ENCODE measurements at regions not wholly inside any gene's neighbourhood (a gene's known extent, or its start where the extent isn't known, plus 50 kb on each side); places are given as distances from the start of the nearest gene placed in this dataset.

DNA sequence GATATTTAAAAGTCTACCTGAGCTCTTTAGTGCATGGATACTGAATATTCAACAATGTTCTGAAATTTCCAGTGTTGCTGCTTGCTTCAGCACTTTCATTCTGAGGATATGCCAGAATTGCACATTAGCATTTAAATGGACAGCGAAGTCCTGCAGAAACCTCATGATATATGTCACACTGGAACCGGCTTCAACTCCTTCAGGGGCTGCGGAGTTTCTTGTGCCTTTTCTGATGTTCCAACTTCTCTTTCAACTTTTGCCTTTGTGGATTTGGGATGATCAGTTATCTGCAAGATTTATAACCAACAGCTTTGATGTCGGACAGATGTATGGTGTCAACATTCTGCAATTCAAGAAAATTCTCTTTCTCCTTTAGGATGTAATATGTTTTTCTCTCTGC, 142.5 kb upstream of the LMNTD1 start:
- TF ChIP-seq POLR2AphosphoS5 (IDR thresholded peaks at IDR 0.05; ENCODE audit: low read depth, low read length) (no peak), FOXP2 (optimal IDR thresholded peaks at IDR 0.05; ENCODE audit: borderline replicate concordance, extremely low read depth, extremely low read length, insufficient read depth) (no peak), TAF1 (IDR thresholded peaks at IDR 0.05; ENCODE audit: borderline replicate concordance, insufficient read depth, low read length) (no peak), SIN3A (IDR thresholded peaks at IDR 0.05; ENCODE audit: borderline replicate concordance, insufficient read depth, low read length) (no peak)
- TF ChIP-seq, protein P1, sequence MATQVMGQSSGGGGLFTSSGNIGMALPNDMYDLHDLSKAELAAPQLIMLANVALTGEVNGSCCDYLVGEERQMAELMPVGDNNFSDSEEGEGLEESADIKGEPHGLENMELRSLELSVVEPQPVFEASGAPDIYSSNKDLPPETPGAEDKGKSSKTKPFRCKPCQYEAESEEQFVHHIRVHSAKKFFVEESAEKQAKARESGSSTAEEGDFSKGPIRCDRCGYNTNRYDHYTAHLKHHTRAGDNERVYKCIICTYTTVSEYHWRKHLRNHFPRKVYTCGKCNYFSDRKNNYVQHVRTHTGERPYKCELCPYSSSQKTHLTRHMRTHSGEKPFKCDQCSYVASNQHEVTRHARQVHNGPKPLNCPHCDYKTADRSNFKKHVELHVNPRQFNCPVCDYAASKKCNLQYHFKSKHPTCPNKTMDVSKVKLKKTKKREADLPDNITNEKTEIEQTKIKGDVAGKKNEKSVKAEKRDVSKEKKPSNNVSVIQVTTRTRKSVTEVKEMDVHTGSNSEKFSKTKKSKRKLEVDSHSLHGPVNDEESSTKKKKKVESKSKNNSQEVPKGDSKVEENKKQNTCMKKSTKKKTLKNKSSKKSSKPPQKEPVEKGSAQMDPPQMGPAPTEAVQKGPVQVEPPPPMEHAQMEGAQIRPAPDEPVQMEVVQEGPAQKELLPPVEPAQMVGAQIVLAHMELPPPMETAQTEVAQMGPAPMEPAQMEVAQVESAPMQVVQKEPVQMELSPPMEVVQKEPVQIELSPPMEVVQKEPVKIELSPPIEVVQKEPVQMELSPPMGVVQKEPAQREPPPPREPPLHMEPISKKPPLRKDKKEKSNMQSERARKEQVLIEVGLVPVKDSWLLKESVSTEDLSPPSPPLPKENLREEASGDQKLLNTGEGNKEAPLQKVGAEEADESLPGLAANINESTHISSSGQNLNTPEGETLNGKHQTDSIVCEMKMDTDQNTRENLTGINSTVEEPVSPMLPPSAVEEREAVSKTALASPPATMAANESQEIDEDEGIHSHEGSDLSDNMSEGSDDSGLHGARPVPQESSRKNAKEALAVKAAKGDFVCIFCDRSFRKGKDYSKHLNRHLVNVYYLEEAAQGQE (IDR thresholded peaks at IDR 0.05; ENCODE audit: insufficient read depth in 1 of 2, low read depth in 2 of 2, low read length in 2 of 2), result no peak

DNA sequence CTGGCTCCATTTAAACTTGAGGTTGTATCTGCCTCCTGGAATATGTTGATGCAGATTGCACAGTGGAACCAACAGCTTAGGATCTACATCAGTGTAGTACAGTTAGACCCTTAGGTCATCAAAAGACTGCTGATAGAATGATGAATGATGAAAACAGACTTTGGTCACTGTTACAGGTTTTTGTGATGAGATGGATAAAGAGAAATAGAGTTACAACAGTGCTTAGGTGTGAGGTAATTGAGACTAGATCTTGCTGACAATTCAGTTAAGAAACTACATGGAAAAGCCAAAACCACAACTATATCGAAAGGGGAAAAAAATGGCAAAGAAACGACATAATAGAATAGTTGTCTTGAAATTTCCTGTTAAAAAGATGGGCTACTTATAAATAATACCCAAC, 145.7 kb upstream of the LMNTD1 start:
- TF ChIP-seq FOXP2 (optimal IDR thresholded peaks at IDR 0.05; ENCODE audit: borderline replicate concordance, extremely low read depth, extremely low read length, insufficient read depth) (no peak), POLR2AphosphoS5 (IDR thresholded peaks at IDR 0.05; ENCODE audit: low read depth, low read length) (no peak), TAF1 (IDR thresholded peaks at IDR 0.05; ENCODE audit: borderline replicate concordance, insufficient read depth, low read length) (no peak), SIN3A (IDR thresholded peaks at IDR 0.05; ENCODE audit: borderline replicate concordance, insufficient read depth, low read length) (no peak)
- TF ChIP-seq, protein P1 (IDR thresholded peaks at IDR 0.05; ENCODE audit: insufficient read depth in 1 of 2, low read depth in 2 of 2, low read length in 2 of 2), result no peak

DNA sequence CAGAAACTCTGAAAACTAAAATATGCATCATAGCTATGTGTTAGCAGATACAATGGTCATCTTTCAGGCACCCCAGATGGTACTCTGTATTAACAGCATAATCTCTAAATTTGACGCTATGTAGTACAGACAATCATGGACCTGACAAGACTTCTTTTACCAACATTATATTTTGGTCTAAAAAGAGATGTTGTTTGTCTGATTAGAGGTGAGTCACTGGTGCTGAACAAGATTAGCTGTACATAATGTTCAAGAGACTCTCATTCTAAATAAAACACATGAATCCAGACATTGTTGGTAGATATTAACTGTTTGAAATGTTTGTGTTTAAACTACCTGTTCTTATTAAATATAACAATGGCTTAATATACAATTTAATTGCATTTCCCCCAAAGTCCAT, 146.4 kb upstream of the LMNTD1 start:
- no peak for TF ChIP-seq TAF1 (IDR thresholded peaks at IDR 0.05; ENCODE audit: borderline replicate concordance, insufficient read depth, low read length)
- no peak for TF ChIP-seq POLR2AphosphoS5 (IDR thresholded peaks at IDR 0.05; ENCODE audit: low read depth, low read length)
- no peak for TF ChIP-seq FOXP2 (optimal IDR thresholded peaks at IDR 0.05; ENCODE audit: borderline replicate concordance, extremely low read depth, extremely low read length, insufficient read depth)
- TF ChIP-seq, protein P1 (IDR thresholded peaks at IDR 0.05; ENCODE audit: insufficient read depth in 1 of 2, low read depth in 2 of 2, low read length in 2 of 2), result no peak
- TF ChIP-seq SIN3A (IDR thresholded peaks at IDR 0.05; ENCODE audit: borderline replicate concordance, insufficient read depth, low read length), result no peak

GRCh38 chr12:25701290-25701689, 148.2 kb upstream of the LMNTD1 start:
- TF ChIP-seq SIN3A (IDR thresholded peaks at IDR 0.05; ENCODE audit: borderline replicate concordance, insufficient read depth, low read length) (no peak), TAF1 (IDR thresholded peaks at IDR 0.05; ENCODE audit: borderline replicate concordance, insufficient read depth, low read length) (no peak), FOXP2 (optimal IDR thresholded peaks at IDR 0.05; ENCODE audit: borderline replicate concordance, extremely low read depth, extremely low read length, insufficient read depth) (no peak), POLR2AphosphoS5 (IDR thresholded peaks at IDR 0.05; ENCODE audit: low read depth, low read length) (no peak)
- TF ChIP-seq, protein P1 (IDR thresholded peaks at IDR 0.05; ENCODE audit: insufficient read depth in 1 of 2, low read depth in 2 of 2, low read length in 2 of 2), result no peak

DNA sequence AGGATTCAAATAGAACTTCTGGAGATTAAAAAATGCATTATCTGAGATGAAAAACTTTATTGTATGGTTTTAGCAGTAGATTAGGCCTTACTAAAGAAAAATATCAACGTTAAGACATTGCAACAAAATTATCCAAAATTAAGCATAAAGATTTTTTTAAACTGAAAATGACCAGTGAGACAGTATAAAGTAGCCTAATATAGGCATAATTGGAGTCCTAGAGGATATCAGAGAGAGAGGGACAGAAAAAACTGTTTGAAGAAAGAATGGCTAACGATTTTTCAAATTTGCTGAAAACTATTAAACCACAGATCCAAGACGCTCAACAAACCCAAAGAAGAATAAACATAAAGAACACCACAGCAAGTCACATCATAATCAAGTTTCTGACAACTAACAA, 149.5 kb upstream of the LMNTD1 start:
- no peak for TF ChIP-seq FOXP2 (optimal IDR thresholded peaks at IDR 0.05; ENCODE audit: borderline replicate concordance, extremely low read depth, extremely low read length, insufficient read depth)
- TF ChIP-seq, protein P1 (IDR thresholded peaks at IDR 0.05; ENCODE audit: insufficient read depth in 1 of 2, low read depth in 2 of 2, low read length in 2 of 2), result no peak
- no peak for TF ChIP-seq TAF1 (IDR thresholded peaks at IDR 0.05; ENCODE audit: borderline replicate concordance, insufficient read depth, low read length)
- no peak for TF ChIP-seq SIN3A (IDR thresholded peaks at IDR 0.05; ENCODE audit: borderline replicate concordance, insufficient read depth, low read length)
- TF ChIP-seq POLR2AphosphoS5 (IDR thresholded peaks at IDR 0.05; ENCODE audit: low read depth, low read length), result no peak
